Glutamatergic neuron (in vitro differentiated cells): ENCODE measurements at regions not wholly inside any gene's neighbourhood (a gene's known extent, or its start where the extent isn't known, plus 50 kb on each side); places are given as distances from the start of the nearest gene placed in this dataset.

Source experiments
- DNase-seq: peaks from one replicate; pipeline ENCODE4 v3.0.0; 2022
- H3K27ac Mint-ChIP-seq: one replicate; pipeline ENCODE4 v1.8.0; 2020; ENCODE audit warnings: mild to moderate bottlenecking, mixed read lengths, inconsistent platforms; ENCODE audit not compliant: unreplicated experiment
- H3K27me3 Mint-ChIP-seq: one replicate; pipeline ENCODE4 v1.8.0; 2020; ENCODE audit warnings: mild to moderate bottlenecking, moderate library complexity, mixed read lengths, inconsistent platforms; ENCODE audit not compliant: unreplicated experiment
- H3K36me3 Mint-ChIP-seq: one replicate; pipeline ENCODE4 v1.8.0; 2020; ENCODE audit warnings: mild to moderate bottlenecking, mixed read lengths, inconsistent platforms; ENCODE audit not compliant: unreplicated experiment
- H3K4me1 Mint-ChIP-seq: one replicate; pipeline ENCODE4 v1.8.0; 2020; ENCODE audit warnings: mild to moderate bottlenecking, low read depth, mixed read lengths, inconsistent platforms; ENCODE audit not compliant: unreplicated experiment
- H3K4me3 Mint-ChIP-seq: one replicate; pipeline ENCODE4 v1.8.0; 2020; ENCODE audit warnings: mild to moderate bottlenecking, mixed read lengths, inconsistent platforms; ENCODE audit not compliant: unreplicated experiment
- H3K9me3 Mint-ChIP-seq: one replicate; pipeline ENCODE4 v1.8.0; 2020; ENCODE audit warnings: mild to moderate bottlenecking, moderate library complexity, mixed read lengths, inconsistent platforms; ENCODE audit not compliant: unreplicated experiment
- TF ChIP-seq, protein P1 (sequence below): fragments of 200-600 bp; sonication (generic); IDR thresholded peaks from one replicate; pipeline ENCODE4 v1.5.0; 2021; ENCODE audit not compliant: partially characterized antibody, unreplicated experiment

GRCh38 chr17:13378361-13378760 lies 223.4 kb downstream of the HS3ST3A1 start:
- no peaks in the 10 kb centered on the region for H3K9me3 Mint-ChIP-seq
- no peaks in the 10 kb centered on the region for H3K27me3 Mint-ChIP-seq
- H3K27ac Mint-ChIP-seq = no peak overlapping the region
- TF ChIP-seq, protein P1, sequence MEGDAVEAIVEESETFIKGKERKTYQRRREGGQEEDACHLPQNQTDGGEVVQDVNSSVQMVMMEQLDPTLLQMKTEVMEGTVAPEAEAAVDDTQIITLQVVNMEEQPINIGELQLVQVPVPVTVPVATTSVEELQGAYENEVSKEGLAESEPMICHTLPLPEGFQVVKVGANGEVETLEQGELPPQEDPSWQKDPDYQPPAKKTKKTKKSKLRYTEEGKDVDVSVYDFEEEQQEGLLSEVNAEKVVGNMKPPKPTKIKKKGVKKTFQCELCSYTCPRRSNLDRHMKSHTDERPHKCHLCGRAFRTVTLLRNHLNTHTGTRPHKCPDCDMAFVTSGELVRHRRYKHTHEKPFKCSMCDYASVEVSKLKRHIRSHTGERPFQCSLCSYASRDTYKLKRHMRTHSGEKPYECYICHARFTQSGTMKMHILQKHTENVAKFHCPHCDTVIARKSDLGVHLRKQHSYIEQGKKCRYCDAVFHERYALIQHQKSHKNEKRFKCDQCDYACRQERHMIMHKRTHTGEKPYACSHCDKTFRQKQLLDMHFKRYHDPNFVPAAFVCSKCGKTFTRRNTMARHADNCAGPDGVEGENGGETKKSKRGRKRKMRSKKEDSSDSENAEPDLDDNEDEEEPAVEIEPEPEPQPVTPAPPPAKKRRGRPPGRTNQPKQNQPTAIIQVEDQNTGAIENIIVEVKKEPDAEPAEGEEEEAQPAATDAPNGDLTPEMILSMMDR = no peak
- no peak overlapping the region for H3K4me3 Mint-ChIP-seq
- DNase-seq = no peak
- H3K36me3 Mint-ChIP-seq = no peaks in the 10 kb centered on the region
- H3K4me1 Mint-ChIP-seq = no peaks in the 10 kb centered on the region

DNA sequence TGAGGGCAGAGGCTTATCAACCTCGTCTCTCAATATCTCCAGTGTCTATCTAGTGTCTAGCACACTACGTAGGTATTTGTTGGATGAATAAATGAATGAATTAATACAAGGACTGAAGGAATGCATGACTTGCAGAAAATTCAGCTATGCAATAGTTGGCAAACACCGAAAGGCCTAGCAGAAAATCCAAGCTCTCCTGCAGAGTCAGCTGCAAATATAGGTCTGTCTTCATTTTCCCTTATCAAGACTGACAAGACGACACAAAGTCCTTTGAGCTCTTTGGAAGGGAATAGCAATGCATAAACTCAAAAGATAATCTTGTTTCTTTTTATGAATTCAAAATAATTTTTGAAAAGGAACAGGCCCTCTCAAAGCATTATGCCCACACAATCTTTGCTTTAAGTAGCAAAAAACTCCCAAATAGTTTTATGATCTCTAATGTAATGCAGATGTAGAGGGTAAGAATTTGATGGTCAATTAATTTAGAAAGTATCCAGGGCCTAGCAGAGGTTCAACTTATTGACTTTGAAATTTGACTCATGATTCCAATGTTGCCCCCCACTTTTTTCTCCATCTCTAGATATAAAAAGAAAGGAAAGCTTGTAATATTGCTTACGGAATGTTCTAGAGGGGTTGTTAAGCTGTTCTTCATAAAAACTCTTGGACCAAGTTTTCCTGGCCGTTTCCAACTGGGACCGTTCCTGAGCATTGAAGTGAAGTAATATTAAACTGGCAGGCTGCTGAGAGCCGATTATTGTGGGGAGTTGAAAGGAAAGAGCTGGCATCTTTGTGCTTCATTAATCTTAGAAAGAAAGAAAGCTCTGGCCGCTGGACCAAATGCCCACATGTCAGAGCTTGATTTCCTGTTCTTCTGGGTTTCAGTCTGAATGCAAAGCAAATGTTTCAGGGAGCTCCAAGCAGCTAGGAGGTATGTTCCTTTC lies 227.3 kb downstream of the HS3ST3A1 start:
- Mint-ChIP-seq H3K4me1 (no peaks in the 10 kb centered on the region), H3K27ac (no peak overlapping the region), H3K36me3 (no peaks in the 10 kb centered on the region), H3K27me3 (no peaks in the 10 kb centered on the region), H3K4me3 (no peak overlapping the region), H3K9me3 (no peaks in the 10 kb centered on the region)
- no peak for DNase-seq
- TF ChIP-seq, protein P1 = no peak

DNA sequence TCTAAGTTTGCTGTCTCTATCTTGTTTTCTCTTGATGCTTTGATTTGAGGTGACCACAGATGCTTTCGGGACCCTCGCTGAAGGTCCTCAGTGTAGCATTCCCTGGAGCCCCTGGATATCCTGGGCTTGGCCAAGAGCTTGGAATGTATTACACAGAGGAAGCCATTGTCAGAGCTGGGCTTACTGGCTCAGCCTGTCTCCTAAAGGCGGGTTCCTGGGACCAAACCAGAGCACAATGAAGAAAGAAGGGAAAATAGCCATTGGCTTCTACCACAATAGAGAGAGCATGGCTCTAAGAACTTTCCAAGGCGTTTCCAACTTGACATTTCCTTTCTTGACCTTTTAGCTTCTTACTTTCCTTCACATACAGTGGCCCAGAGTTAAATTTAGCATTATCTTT lies 229.3 kb downstream of the HS3ST3A1 start:
- Mint-ChIP-seq H3K36me3 (no peaks in the 10 kb centered on the region), H3K4me1 (no peaks in the 10 kb centered on the region), H3K4me3 (no peak overlapping the region), H3K27ac (no peak overlapping the region), H3K9me3 (no peaks in the 10 kb centered on the region), H3K27me3 (no peaks in the 10 kb centered on the region)
- TF ChIP-seq, protein P1 = no peak
- no peak for DNase-seq

DNA sequence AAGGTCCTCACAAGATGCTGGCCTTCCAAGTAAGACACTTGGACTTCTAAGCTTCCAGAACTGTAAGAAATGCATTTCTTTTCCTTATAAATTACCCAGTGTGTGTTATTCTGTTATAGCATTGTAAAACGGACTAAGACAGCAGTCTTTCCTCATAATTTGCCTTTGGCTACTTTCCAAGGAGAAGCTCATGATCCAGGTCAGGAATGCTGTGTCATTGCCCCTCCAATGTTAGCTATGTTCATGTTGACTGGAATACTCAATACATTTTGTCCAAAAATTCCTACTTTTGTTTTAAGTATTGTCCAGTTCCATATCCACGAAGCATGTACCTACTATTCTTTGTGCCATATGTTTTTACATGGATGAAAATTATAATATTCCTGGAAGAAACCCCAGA lies 234.6 kb downstream of the HS3ST3A1 start:
- TF ChIP-seq, protein P1 = no peak
- no peak for DNase-seq
- Mint-ChIP-seq H3K9me3 (no peaks in the 10 kb centered on the region), H3K27me3 (no peaks in the 10 kb centered on the region), H3K27ac (no peak overlapping the region), H3K36me3 (no peaks in the 10 kb centered on the region), H3K4me3 (no peak overlapping the region), H3K4me1 (no peaks in the 10 kb centered on the region)

DNA sequence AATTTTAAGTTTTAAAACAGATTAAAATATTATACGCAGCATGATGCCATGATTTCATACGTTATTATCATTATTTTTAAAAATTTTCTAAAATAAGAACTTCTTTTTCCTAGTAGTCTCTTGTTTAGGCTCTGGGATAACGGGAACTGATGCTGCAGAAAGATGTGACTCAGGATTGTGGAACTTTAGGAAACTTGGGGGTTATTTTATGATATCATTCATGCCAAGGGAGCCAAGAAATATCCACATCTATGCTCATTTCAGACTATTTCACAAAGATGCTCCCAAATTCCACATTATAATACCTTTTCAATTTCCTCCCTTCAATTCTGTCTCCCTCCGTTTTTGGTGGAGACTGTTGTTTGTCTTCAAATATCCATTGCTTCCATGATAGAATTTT lies 236.4 kb downstream of the HS3ST3A1 start:
- Mint-ChIP-seq H3K4me3 (no peak overlapping the region), H3K9me3 (no peaks in the 10 kb centered on the region), H3K27ac (no peak overlapping the region), H3K4me1 (no peaks in the 10 kb centered on the region), H3K36me3 (no peaks in the 10 kb centered on the region), H3K27me3 (no peaks in the 10 kb centered on the region)
- TF ChIP-seq, protein P1 = no peak
- DNase-seq = no peak
